ENCODE measurements at regions not wholly inside any gene's neighbourhood (a gene's known extent, or its start where the extent isn't known, plus 50 kb on each side); places are given as distances from the start of the nearest gene placed in this dataset.

DNA sequence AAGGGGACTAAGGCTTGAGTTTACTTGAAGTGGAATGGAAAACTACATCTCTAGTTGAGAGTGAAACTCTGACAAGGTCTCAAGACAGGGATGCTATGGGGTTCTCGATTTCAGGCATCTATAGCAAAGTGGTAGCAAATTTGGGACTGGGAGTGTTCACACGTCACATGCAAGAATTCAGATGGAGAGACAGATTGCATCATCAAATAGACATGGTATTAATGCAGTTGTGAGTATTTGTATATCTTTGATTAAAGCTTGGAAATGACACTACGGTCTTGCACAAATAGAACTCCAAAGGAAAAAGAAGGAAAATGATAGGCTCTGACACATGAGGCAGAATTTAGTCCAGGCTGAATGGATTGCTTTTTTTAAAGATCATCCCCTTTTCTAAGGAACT is 1061.6 kb upstream of the FANCL start:
- TF ChIP-seq, protein P1, sequence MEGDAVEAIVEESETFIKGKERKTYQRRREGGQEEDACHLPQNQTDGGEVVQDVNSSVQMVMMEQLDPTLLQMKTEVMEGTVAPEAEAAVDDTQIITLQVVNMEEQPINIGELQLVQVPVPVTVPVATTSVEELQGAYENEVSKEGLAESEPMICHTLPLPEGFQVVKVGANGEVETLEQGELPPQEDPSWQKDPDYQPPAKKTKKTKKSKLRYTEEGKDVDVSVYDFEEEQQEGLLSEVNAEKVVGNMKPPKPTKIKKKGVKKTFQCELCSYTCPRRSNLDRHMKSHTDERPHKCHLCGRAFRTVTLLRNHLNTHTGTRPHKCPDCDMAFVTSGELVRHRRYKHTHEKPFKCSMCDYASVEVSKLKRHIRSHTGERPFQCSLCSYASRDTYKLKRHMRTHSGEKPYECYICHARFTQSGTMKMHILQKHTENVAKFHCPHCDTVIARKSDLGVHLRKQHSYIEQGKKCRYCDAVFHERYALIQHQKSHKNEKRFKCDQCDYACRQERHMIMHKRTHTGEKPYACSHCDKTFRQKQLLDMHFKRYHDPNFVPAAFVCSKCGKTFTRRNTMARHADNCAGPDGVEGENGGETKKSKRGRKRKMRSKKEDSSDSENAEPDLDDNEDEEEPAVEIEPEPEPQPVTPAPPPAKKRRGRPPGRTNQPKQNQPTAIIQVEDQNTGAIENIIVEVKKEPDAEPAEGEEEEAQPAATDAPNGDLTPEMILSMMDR (conservative IDR thresholded peaks at IDR 0.05; ENCODE audit: low read depth, low read length): no peak
- no peak for DNase-seq (ENCODE audit: low read depth)
- H3K4me3 ChIP-seq (ENCODE audit: low read length): no peak overlapping the region

DNA sequence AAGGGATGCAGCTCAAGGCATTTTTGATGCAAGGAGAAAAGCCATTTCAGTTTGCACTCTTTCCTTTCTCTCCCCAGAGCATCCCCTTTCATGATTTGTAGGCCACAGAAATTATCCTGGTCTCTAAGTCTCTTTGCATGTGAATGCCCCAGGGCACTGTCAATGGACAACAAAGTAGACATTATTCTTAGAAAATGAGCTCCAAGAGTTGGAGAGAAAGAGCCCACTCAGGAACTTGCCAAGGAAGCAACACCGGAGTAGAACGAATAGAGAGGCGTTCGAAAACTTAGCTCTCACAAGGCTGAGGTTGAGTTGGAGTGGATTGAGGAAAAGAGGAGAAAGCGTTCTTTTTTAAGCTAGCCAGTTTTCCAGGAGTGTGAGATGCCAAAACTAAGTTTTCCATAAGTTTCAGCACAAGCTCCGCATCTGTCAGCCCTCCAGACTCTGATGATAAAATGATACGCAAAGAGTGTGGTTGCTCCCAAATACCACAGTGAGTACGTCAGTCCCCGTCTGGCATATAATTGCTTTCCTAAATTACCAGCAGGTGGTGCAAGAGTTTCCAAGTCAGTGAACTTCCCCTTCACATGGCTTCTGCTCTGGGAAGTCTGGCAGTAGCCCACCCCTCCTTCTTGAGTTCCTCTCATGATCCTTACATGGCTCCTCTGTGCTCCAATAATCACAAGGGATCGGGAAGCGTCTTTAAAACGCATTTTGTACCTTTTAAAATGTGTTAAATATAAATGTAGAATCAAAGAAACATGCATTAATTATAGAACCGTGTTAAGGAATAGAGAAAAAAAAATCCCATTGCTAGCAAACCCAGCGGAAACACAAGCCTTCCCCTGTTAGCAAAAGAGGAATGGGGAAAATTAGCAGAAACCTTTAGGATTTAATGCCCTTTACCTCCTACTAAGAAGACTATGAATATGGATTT is 1060.6 kb upstream of the FANCL start:
- no peak overlapping the region for H3K4me3 ChIP-seq (ENCODE audit: low read length)
- TF ChIP-seq, protein P1 (conservative IDR thresholded peaks at IDR 0.05; ENCODE audit: low read depth, low read length): peak; percentile 64
- peak; percentile 49 for DNase-seq (ENCODE audit: low read depth)

DNA sequence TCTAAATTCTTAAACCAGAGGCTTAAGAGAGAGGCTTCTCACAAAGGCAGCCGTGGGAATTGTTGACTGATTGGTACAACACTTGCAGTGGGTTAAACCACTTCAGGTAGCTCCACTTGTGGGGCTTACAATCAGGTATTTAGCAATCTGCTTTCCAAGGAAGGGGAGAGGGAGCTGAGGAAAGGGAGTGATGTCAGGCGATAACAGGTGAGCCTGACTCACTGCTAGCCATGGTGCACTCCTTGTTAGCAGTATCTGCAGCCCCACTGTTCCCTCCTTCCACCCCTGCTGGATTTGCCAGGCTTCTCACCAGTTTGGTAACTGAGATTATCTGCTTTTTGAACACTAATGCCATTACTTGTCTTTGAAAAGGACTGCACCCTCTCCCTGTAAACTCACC is 1056.7 kb upstream of the FANCL start:
- TF ChIP-seq, protein P1 (conservative IDR thresholded peaks at IDR 0.05; ENCODE audit: low read depth, low read length): no peak
- DNase-seq (ENCODE audit: low read depth): no peak
- no peak overlapping the region for H3K4me3 ChIP-seq (ENCODE audit: low read length)

DNA sequence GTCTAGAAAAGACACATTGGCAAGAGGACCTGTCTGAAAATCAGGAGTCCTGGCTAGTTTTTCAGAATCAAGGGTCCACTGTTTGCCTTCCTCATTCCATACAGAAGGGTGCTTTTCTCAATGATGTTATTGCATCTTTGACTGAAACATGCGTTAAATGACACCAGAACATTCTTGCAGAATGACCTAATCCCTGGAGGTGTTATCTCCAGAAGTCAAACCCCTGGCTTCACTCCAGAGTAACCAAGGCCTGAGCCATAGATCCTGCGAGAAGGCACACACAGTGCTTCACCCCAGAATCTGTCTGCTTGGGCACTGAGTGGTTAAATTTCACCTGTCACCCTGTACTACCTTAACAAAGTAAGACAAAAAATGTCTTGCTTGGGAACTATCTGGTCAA is 1055.2 kb upstream of the FANCL start:
- no peak overlapping the region for H3K4me3 ChIP-seq (ENCODE audit: low read length)
- TF ChIP-seq, protein P1 (conservative IDR thresholded peaks at IDR 0.05; ENCODE audit: low read depth, low read length): no peak
- no peak for DNase-seq (ENCODE audit: low read depth)

DNA sequence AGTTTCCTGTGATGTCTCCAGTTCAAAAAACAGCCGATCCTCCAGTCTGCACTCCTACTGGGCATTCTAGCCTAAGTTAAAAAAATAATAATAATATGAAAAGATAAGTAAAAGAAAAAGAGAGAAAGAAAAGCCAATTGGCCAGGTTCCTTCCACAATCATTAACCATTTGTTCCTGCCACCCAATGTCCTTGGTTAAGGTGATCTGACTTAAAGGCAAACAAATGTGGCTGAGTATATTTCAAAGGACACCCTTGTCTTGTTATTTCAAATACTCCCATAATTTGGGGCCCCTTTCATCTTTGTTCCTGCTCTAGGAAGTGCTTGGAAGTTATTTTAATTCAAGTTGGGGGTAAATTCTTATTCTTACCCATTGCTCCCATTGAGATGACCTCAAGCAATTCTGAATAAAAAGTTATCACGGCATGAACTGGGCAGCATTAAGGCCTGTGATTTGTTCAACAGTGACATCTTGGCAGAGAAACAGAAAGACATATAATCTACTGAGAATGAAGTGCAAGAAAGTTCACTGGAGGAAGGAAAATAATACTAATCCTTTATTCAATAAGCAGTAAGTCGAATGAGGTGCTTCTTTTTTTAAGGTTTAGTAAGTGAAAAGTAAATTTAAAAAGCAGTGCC is 1054.5 kb upstream of the FANCL start:
- no peak for DNase-seq (ENCODE audit: low read depth)
- TF ChIP-seq, protein P1 (conservative IDR thresholded peaks at IDR 0.05; ENCODE audit: low read depth, low read length): no peak
- no peak overlapping the region for H3K4me3 ChIP-seq (ENCODE audit: low read length)

DNA sequence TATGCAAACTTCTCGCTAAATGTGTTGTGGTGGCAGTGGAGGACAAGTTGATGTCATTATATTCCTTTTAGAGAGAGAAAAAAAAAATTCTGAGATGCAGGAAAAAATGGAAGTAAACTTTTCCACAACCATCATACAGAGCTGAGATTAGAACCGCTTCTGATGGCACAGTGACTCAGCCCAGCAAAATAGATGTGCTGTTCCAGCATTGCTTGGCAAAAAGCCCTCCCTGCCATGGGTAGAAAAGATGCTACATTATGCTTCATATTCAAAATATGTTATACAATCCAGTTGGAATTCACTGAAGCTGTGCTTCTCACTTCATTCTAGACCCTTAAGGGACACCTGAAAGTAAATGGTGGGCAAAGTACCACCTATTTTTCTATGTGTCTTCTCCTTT is 1047.6 kb upstream of the FANCL start:
- no peak overlapping the region for H3K4me3 ChIP-seq (ENCODE audit: low read length)
- TF ChIP-seq, protein P1 (conservative IDR thresholded peaks at IDR 0.05; ENCODE audit: low read depth, low read length): no peak
- no peak for DNase-seq (ENCODE audit: low read depth)

Measured in retinal pigment epithelial cell (primary cell).